Erythroblast (primary cell): ENCODE measurements at regions not wholly inside any gene's neighbourhood (a gene's known extent, or its start where the extent isn't known, plus 50 kb on each side); places are given as distances from the start of the nearest gene placed in this dataset.

ENCODE experiments used
- GATA1 ChIP-seq: IDR thresholded peaks from 2 replicates; pipeline ENCODE4 v1.6.1; 2011; ENCODE audit warnings: low read depth, mild to moderate bottlenecking, control low read depth, low read length, moderate library complexity
- POLR2A ChIP-seq: IDR thresholded peaks from 2 replicates; pipeline ENCODE4 v1.6.1; 2011; ENCODE audit warnings: mild to moderate bottlenecking, low read length

DNA sequence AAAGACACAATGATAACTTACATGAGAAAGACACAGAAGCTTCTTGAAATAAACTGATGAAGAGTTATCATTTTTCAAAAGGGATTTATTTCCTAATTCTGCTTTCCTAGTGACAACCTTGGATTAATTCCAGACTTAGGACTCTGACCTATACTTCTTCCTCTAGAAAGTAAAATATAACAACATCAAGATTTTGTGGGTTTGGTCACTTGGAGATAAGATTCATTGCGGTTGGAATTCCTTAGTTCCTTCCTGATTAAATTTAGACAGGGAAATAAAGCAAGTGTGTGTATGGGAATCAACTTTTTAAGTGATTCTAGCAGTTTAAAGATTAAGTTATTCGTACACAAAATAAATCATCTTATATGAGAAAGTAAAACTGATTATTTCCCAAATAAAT lies 208.4 kb upstream of the CCDC150 start:
- TF ChIP-seq POLR2A (no peak), GATA1 (no peak)
